A549 (cell line): ENCODE measurements at regions not wholly inside any gene's neighbourhood (a gene's known extent, or its start where the extent isn't known, plus 50 kb on each side); places are given as distances from the start of the nearest gene placed in this dataset.

Experiments
- ATAC-seq, 2 experiments: fragments of 200-7000 bp in 1 of 2; fragments of >200 bp in 1 of 2; cut with Nextera tagmentation in 1 of 2; cut with Tn5 transposase in 1 of 2; 3 replicates each; pipeline versions ENCODE4 v1.8.0 to v1.9.1; 2018 to 2020; ENCODE audit warnings: mild to moderate bottlenecking in 1 of 2, moderate library complexity in 1 of 2
- CTCF ChIA-PET: fragments of 300-600 bp; sonication (Branson Sonifier 250); formaldehyde crosslinking; extraction: SDS; loops from one replicate; lab custom pipeline; 2021; ENCODE audit warnings: antibody characterized with exemption, inconsistent platforms; lab: Yijun Ruan, JAX
- POLR2A ChIA-PET: fragments of 350-600 bp; formaldehyde crosslinking; extraction: SDS; loops from one replicate; lab custom pipeline; 2021; ENCODE audit warnings: antibody characterized with exemption, inconsistent platforms; lab: Yijun Ruan, JAX
- DNase-seq, 2 experiments: peaks; one replicate each; pipeline versions ENCODE4 v3.0.0 to v3.0.0-alpha.2; 2011 to 2016; ENCODE audit warnings: low read depth in 1 of 2, low spot score in 1 of 2
- FAIRE-seq: peaks from 2 replicates; lab custom pipeline; 2011; peaks lifted over from hg19 to GRCh38; lab: Jason Lieb, UNC
- H3K27ac ChIP-seq, 2 experiments: fragments of >200 bp; sonication (Bioruptor Twin); formaldehyde crosslinking; 3 replicates each; pipeline ENCODE4 v1.5.1; 2016 to 2017
- H3K4me1 ChIP-seq: fragments of >200 bp; sonication (Bioruptor Twin); formaldehyde crosslinking; 3 replicates; pipeline ENCODE4 v1.6.1; 2016
- H3K4me2 ChIP-seq: fragments of >200 bp; sonication (Bioruptor Twin); formaldehyde crosslinking; 3 replicates; pipeline ENCODE4 v1.6.1; 2016
- H3K4me3 ChIP-seq: fragments of >200 bp; sonication (Bioruptor Twin); formaldehyde crosslinking; 3 replicates; pipeline ENCODE4 v1.5.1; 2016
- H3K9me3 ChIP-seq: fragments of >200 bp; sonication (Bioruptor Twin); formaldehyde crosslinking; 3 replicates; pipeline ENCODE4 v1.6.1; 2016
- ATOH8 ChIP-seq: fragments of 250-450 bp; sonication (Bioruptor Pico); IDR thresholded peaks from 2 replicates; pipeline ENCODE4 v1.5.0; 2020; ENCODE audit warnings: low read depth, mild to moderate bottlenecking, moderate library complexity
- CTCF ChIP-seq: fragments of >200 bp; sonication (Bioruptor Twin); formaldehyde crosslinking; IDR thresholded peaks from 3 replicates; pipeline ENCODE4 v1.5.1; 2016
- ESRRA ChIP-seq: fragments of 150-350 bp; IDR thresholded peaks from 2 replicates; pipeline ENCODE4 v1.6.1; 2014; ENCODE audit warnings: mild to moderate bottlenecking, low read length, borderline replicate concordance
- FOSB ChIP-seq: fragments of 250-450 bp; sonication (Bioruptor Pico); IDR thresholded peaks from 2 replicates; pipeline ENCODE4 v1.5.0; 2020; ENCODE audit warnings: mild to moderate bottlenecking, moderate library complexity
- GATA3 ChIP-seq: IDR thresholded peaks from 2 replicates; pipeline ENCODE4 v1.6.1; 2012; ENCODE audit warnings: borderline replicate concordance
- HEYL ChIP-seq: fragments of 250-450 bp; sonication (Bioruptor Pico); IDR thresholded peaks from 2 replicates; pipeline ENCODE4 v1.8.0; 2021; ENCODE audit warnings: mild to moderate bottlenecking, moderate library complexity
- HMGXB4 ChIP-seq: fragments of 250-450 bp; sonication (Bioruptor Pico); IDR thresholded peaks from 2 replicates; pipeline ENCODE4 v1.5.0; 2021; ENCODE audit warnings: mild to moderate bottlenecking, moderate library complexity, borderline replicate concordance
- HOXA7 ChIP-seq: fragments of 250-450 bp; sonication (Bioruptor Pico); IDR thresholded peaks from 2 replicates; pipeline ENCODE4 v1.5.0; 2020; ENCODE audit warnings: mild to moderate bottlenecking, moderate library complexity
- JUN ChIP-seq, 2 experiments: fragments of >200 bp; sonication (Bioruptor Twin); formaldehyde crosslinking; IDR thresholded peaks; 2 replicates in 1 of 2; 3 replicates in 1 of 2; pipeline ENCODE4 v1.6.1; 2016 to 2017
- JUNB ChIP-seq: fragments of >200 bp; sonication (Bioruptor Twin); formaldehyde crosslinking; IDR thresholded peaks from 2 replicates; pipeline ENCODE4 v1.6.1; 2016
- NFE2L2 ChIP-seq: fragments of 150-350 bp; conservative IDR thresholded peaks from 2 replicates; pipeline ENCODE4 v1.6.1; 2014; ENCODE audit warnings: low read length
- NPAS2 ChIP-seq: fragments of 250-450 bp; sonication (Bioruptor Pico); IDR thresholded peaks from 2 replicates; pipeline ENCODE4 v1.8.0; 2022; ENCODE audit warnings: mild to moderate bottlenecking, moderate library complexity, borderline replicate concordance
- RCOR1 ChIP-seq: fragments of 150-350 bp; IDR thresholded peaks from 2 replicates; pipeline ENCODE4 v1.6.1; 2014; ENCODE audit warnings: antibody characterized with exemption, low read length, low read depth
- REST ChIP-seq: fragments of 200-600 bp; sonication (generic); IDR thresholded peaks from 2 replicates; pipeline ENCODE4 v1.6.1; 2016; ENCODE audit warnings: antibody characterized with exemption, mild to moderate bottlenecking, moderate library complexity
- RFX5 ChIP-seq: fragments of 450-650 bp; IDR thresholded peaks from 2 replicates; pipeline ENCODE4 v1.7.1; 2014; ENCODE audit warnings: antibody characterized with exemption, mild to moderate bottlenecking, moderate library complexity
- RNF2 ChIP-seq: fragments of 200-600 bp; sonication (generic); IDR thresholded peaks from 2 replicates; pipeline ENCODE4 v1.6.1; 2016; ENCODE audit warnings: low read depth, mild to moderate bottlenecking, antibody characterized with exemption, moderate library complexity, borderline replicate concordance
- USF2 ChIP-seq: fragments of 450-650 bp; IDR thresholded peaks from 2 replicates; pipeline ENCODE4 v1.6.1; 2014; ENCODE audit warnings: antibody characterized with exemption
- WGBS: methylation state at CpG from one replicate; pipeline ENCODE4 v1.1.6; 2017; ENCODE audit errors: missing lambda C conversion rate; 5-methylcytosine and 5-hydroxymethylcytosine counted together

GRCh38 chr3:67076607-67077006 is 78.5 kb downstream of the KBTBD8 start:
- Histone ChIP-seq H3K27ac (no peak overlapping the region), H3K4me2 (no peak overlapping the region), H3K4me3 (no peak overlapping the region), H3K4me1 (no peaks in the 10 kb centered on the region), H3K9me3 (no peaks in the 10 kb centered on the region)
- no peak for FAIRE-seq
- 0% methylated on average over 2 of the region's 2 CpGs for WGBS
- ChIA-PET POLR2A (no interaction called here), CTCF (no interaction called here)
- no peak for DNase-seq
- ATAC-seq: no peak
- no peak for TF ChIP-seq JUN (IDR thresholded peaks at IDR 0.05)
- TF ChIP-seq CTCF: no peak
- no peak for TF ChIP-seq HMGXB4
- no peak for TF ChIP-seq RNF2
- no peak for TF ChIP-seq ESRRA
- TF ChIP-seq REST: no peak

- CTCF ChIA-PET: no interaction called here
- ATAC-seq (no peak), DNase-seq (no peak), FAIRE-seq (no peak)
- H3K27ac ChIP-seq: no peak overlapping the region
- H3K4me1 ChIP-seq: no peaks in the 10 kb centered on the region
- POLR2A ChIA-PET: no interaction called here
- TF ChIP-seq USF2 (no peak), GATA3 (no peak), HEYL (CRISPR knock-in tag) (no peak)
- no peak overlapping the region for H3K4me2 ChIP-seq
- no peaks in the 10 kb centered on the region for H3K9me3 ChIP-seq
- no peak overlapping the region for H3K4me3 ChIP-seq
Measured at GRCh38 chr3:67077656-67078055, 79.5 kb downstream of the KBTBD8 start.

- no peak overlapping the region for H3K4me3 ChIP-seq
- TF ChIP-seq RCOR1 (no peak), JUNB (no peak), ATOH8 (CRISPR knock-in tag) (no peak), HOXA7 (no peak), NPAS2 (CRISPR knock-in tag) (no peak), FOSB (CRISPR knock-in tag) (no peak), RFX5 (no peak), RNF2 (no peak), NFE2L2 (no peak)
- FAIRE-seq (no peak), DNase-seq (no peak), ATAC-seq (no peak)
- no peak overlapping the region for H3K27ac ChIP-seq
- ChIA-PET POLR2A (no interaction called here), CTCF (no interaction called here)
- no peaks in the 10 kb centered on the region for H3K9me3 ChIP-seq
- 13% methylated on average over 4 of the region's 4 CpGs for WGBS
- H3K4me1 ChIP-seq: no peaks in the 10 kb centered on the region
- H3K4me2 ChIP-seq: no peak overlapping the region
Measured at GRCh38 chr3:67082533-67083024, 84.5 kb downstream of the KBTBD8 start.
